Stimulated activated naive B cell treated with anti-CD40 and anti-IgM and Interleukin-4, amounts not matched to agents 10 μg/mL and 1 μg/mL and 100 μg/mL, for 72 hours (primary cell): ENCODE measurements at regions not wholly inside any gene's neighbourhood (a gene's known extent, or its start where the extent isn't known, plus 50 kb on each side); places are given as distances from the start of the nearest gene placed in this dataset.

Source experiments
- ATAC-seq, 2 donors: fragments of 150-1000 bp; cut with Tn5 transposase; replicated peaks; 2 replicates each; pipeline ENCODE4 v1.10.0; 2021; ENCODE audit warnings: moderate library complexity in 1 of 2
- DNase-seq: peaks from one replicate; pipeline ENCODE4 v3.0.0; 2021
- H3K27ac Mint-ChIP-seq: one replicate; pipeline ENCODE4 v1.8.0; 2022; ENCODE audit warnings: mild to moderate bottlenecking, mixed read lengths
- H3K27me3 Mint-ChIP-seq, 2 donors: one replicate each; pipeline ENCODE4 v1.8.0; 2022; ENCODE audit warnings: mixed read lengths in 2 of 2
- H3K36me3 Mint-ChIP-seq, 2 donors: one replicate each; pipeline ENCODE4 v1.8.0; 2022; ENCODE audit warnings: mixed read lengths in 2 of 2, mild to moderate bottlenecking in 1 of 2
- H3K4me1 Mint-ChIP-seq, 2 donors: one replicate each; pipeline ENCODE4 v1.8.0; 2022; ENCODE audit warnings: mixed read lengths in 2 of 2, mild to moderate bottlenecking in 1 of 2
- H3K4me3 Mint-ChIP-seq, 2 donors: one replicate each; pipeline ENCODE4 v1.8.0; 2022; ENCODE audit warnings: mild to moderate bottlenecking in 2 of 2, mixed read lengths in 2 of 2, moderate library complexity in 1 of 2
- H3K9me3 Mint-ChIP-seq, 2 donors: one replicate each; pipeline ENCODE4 v1.8.0; 2022; ENCODE audit warnings: mixed read lengths in 2 of 2, mild to moderate bottlenecking in 1 of 2

- no peak for DNase-seq
- ATAC-seq: no peak
- H3K4me1 Mint-ChIP-seq: no peaks in the 10 kb centered on the region
Observed at GRCh38 chr13:87087741-87088140, 583.4 kb upstream of the SLITRK5 start.

GRCh38 chr13:87089391-87089790 lies 581.8 kb upstream of the SLITRK5 start:
- Mint-ChIP-seq H3K4me1 (no peaks in the 10 kb centered on the region), H3K27me3 (no peaks in the 10 kb centered on the region), H3K27ac (no peak overlapping the region), H3K9me3 (peaks cover 0 to 3% of the 10 kb centered on the region in 2 donors), H3K4me3 (no peak overlapping the region), H3K36me3 (no peaks in the 10 kb centered on the region)
- DNase-seq: no peak
- ATAC-seq: no peak

More at GRCh38 chr13:87087741-87088140, 583.4 kb upstream of the SLITRK5 start:
- Mint-ChIP-seq H3K36me3 (no peaks in the 10 kb centered on the region), H3K4me3 (no peak overlapping the region), H3K9me3 (peaks cover 0 to 3% of the 10 kb centered on the region in 2 donors), H3K27ac (no peak overlapping the region), H3K27me3 (no peaks in the 10 kb centered on the region)

GRCh38 chr13:87093399-87093798 lies 577.8 kb upstream of the SLITRK5 start:
- Mint-ChIP-seq H3K36me3 (no peaks in the 10 kb centered on the region), H3K4me3 (no peak overlapping the region), H3K27ac (no peak overlapping the region), H3K9me3 (peaks cover 0 to 4% of the 10 kb centered on the region in 2 donors), H3K4me1 (no peaks in the 10 kb centered on the region), H3K27me3 (no peaks in the 10 kb centered on the region)
- DNase-seq (no peak), ATAC-seq (no peak)

GRCh38 chr13:87094646-87095045 lies 576.5 kb upstream of the SLITRK5 start:
- Mint-ChIP-seq H3K4me1 (no peaks in the 10 kb centered on the region), H3K27ac (no peak overlapping the region), H3K9me3 (peaks cover 0 to 4% of the 10 kb centered on the region in 2 donors), H3K36me3 (no peaks in the 10 kb centered on the region), H3K27me3 (no peaks in the 10 kb centered on the region), H3K4me3 (no peak overlapping the region)
- ATAC-seq: no peak
- no peak for DNase-seq

- Mint-ChIP-seq H3K27me3 (no peaks in the 10 kb centered on the region), H3K4me3 (no peak overlapping the region), H3K36me3 (no peaks in the 10 kb centered on the region), H3K9me3 (peaks cover 1 to 9% of the 10 kb centered on the region in 2 donors), H3K27ac (no peak overlapping the region), H3K4me1 (no peaks in the 10 kb centered on the region)
- no peak for DNase-seq
- ATAC-seq: no peak
Observed at GRCh38 chr13:87100431-87100830, 570.7 kb upstream of the SLITRK5 start.

GRCh38 chr13:87107651-87108050 lies 563.5 kb upstream of the SLITRK5 start:
- no peak overlapping the region for H3K4me3 Mint-ChIP-seq
- no peaks in the 10 kb centered on the region for H3K4me1 Mint-ChIP-seq
- no peak for ATAC-seq

GRCh38 chr13:87120476-87120875 lies 550.7 kb upstream of the SLITRK5 start:
- H3K36me3 Mint-ChIP-seq: no peaks in the 10 kb centered on the region
- no peak overlapping the region for H3K4me3 Mint-ChIP-seq
- ATAC-seq: no peak
- no peaks in the 10 kb centered on the region for H3K9me3 Mint-ChIP-seq
- no peaks in the 10 kb centered on the region for H3K27me3 Mint-ChIP-seq
- no peak overlapping the region for H3K27ac Mint-ChIP-seq
- H3K4me1 Mint-ChIP-seq: peaks cover 0 to 2% of the 10 kb centered on the region in 2 donors
- DNase-seq: no peak

More at GRCh38 chr13:87107651-87108050, 563.5 kb upstream of the SLITRK5 start:
- no peaks in the 10 kb centered on the region for H3K36me3 Mint-ChIP-seq
- H3K27me3 Mint-ChIP-seq: no peaks in the 10 kb centered on the region
- no peak overlapping the region for H3K27ac Mint-ChIP-seq
- no peaks in the 10 kb centered on the region for H3K9me3 Mint-ChIP-seq
- no peak for DNase-seq

GRCh38 chr13:87122551-87122950 lies 548.6 kb upstream of the SLITRK5 start:
- no peak for ATAC-seq
- no peak overlapping the region for H3K4me3 Mint-ChIP-seq
- H3K27me3 Mint-ChIP-seq: no peaks in the 10 kb centered on the region
- H3K9me3 Mint-ChIP-seq: no peaks in the 10 kb centered on the region
- no peak for DNase-seq
- H3K4me1 Mint-ChIP-seq: peaks cover 0 to 2% of the 10 kb centered on the region in 2 donors
- H3K27ac Mint-ChIP-seq: no peak overlapping the region
- no peaks in the 10 kb centered on the region for H3K36me3 Mint-ChIP-seq

- Mint-ChIP-seq H3K27me3 (no peaks in the 10 kb centered on the region), H3K9me3 (no peaks in the 10 kb centered on the region), H3K36me3 (no peaks in the 10 kb centered on the region), H3K4me3 (no peak overlapping the region), H3K4me1 (peaks cover 0 to 2% of the 10 kb centered on the region in 2 donors), H3K27ac (no peak overlapping the region)
- DNase-seq: no peak
- ATAC-seq: peak in 1 of 2 donors; percentile 22
Observed at GRCh38 chr13:87123987-87124784, 547.0 kb upstream of the SLITRK5 start.

GRCh38 chr13:87124785-87125074 lies 546.4 kb upstream of the SLITRK5 start:
- no peak overlapping the region for H3K27ac Mint-ChIP-seq
- H3K4me3 Mint-ChIP-seq: no peak overlapping the region
- DNase-seq (no peak), ATAC-seq (no peak)
- H3K4me1 Mint-ChIP-seq: peaks cover 0 to 2% of the 10 kb centered on the region in 2 donors
- no peaks in the 10 kb centered on the region for H3K9me3 Mint-ChIP-seq
- H3K36me3 Mint-ChIP-seq: no peaks in the 10 kb centered on the region
- H3K27me3 Mint-ChIP-seq: no peaks in the 10 kb centered on the region

- Mint-ChIP-seq H3K4me3 (no peak overlapping the region), H3K27ac (no peak overlapping the region), H3K36me3 (no peaks in the 10 kb centered on the region), H3K27me3 (no peaks in the 10 kb centered on the region), H3K9me3 (no peaks in the 10 kb centered on the region), H3K4me1 (peaks cover 0 to 2% of the 10 kb centered on the region in 2 donors)
- DNase-seq (no peak), ATAC-seq (no peak)
Observed at GRCh38 chr13:87128036-87128435, 543.1 kb upstream of the SLITRK5 start.

GRCh38 chr13:87128491-87128890 lies 542.7 kb upstream of the SLITRK5 start:
- Mint-ChIP-seq H3K4me3 (no peak overlapping the region), H3K27ac (no peak overlapping the region), H3K4me1 (peaks cover 0 to 2% of the 10 kb centered on the region in 2 donors), H3K36me3 (no peaks in the 10 kb centered on the region), H3K27me3 (no peaks in the 10 kb centered on the region), H3K9me3 (no peaks in the 10 kb centered on the region)
- DNase-seq (no peak), ATAC-seq (no peak)

GRCh38 chr13:87129602-87130300 lies 541.4 kb upstream of the SLITRK5 start:
- DNase-seq: no peak
- H3K4me3 Mint-ChIP-seq: no peak overlapping the region
- no peak for ATAC-seq
- H3K36me3 Mint-ChIP-seq: no peaks in the 10 kb centered on the region
- no peak overlapping the region for H3K27ac Mint-ChIP-seq
- no peaks in the 10 kb centered on the region for H3K4me1 Mint-ChIP-seq
- no peaks in the 10 kb centered on the region for H3K27me3 Mint-ChIP-seq
- H3K9me3 Mint-ChIP-seq: no peaks in the 10 kb centered on the region

- ATAC-seq (no peak), DNase-seq (no peak)
- Mint-ChIP-seq H3K4me1 (no peaks in the 10 kb centered on the region), H3K36me3 (no peaks in the 10 kb centered on the region), H3K9me3 (no peaks in the 10 kb centered on the region), H3K27ac (no peak overlapping the region), H3K27me3 (no peaks in the 10 kb centered on the region), H3K4me3 (no peak overlapping the region)
Observed at GRCh38 chr13:87130423-87130822, 540.7 kb upstream of the SLITRK5 start.

- H3K4me1 Mint-ChIP-seq: no peaks in the 10 kb centered on the region
- H3K27ac Mint-ChIP-seq: no peak overlapping the region
- DNase-seq (no peak), ATAC-seq (no peak)
- H3K9me3 Mint-ChIP-seq: no peaks in the 10 kb centered on the region
- no peak overlapping the region for H3K4me3 Mint-ChIP-seq
- H3K27me3 Mint-ChIP-seq: no peaks in the 10 kb centered on the region
- H3K36me3 Mint-ChIP-seq: no peaks in the 10 kb centered on the region
Observed at GRCh38 chr13:87131611-87132010, 539.6 kb upstream of the SLITRK5 start.
